RWPE2 (cell line): ENCODE measurements at regions not wholly inside any gene's neighbourhood (a gene's known extent, or its start where the extent isn't known, plus 50 kb on each side); places are given as distances from the start of the nearest gene placed in this dataset.

Experiments used
- ATAC-seq: fragments of 200-7000 bp; cut with Tn5 transposase; 3 replicates; pipeline ENCODE4 v1.9.1; 2021; ENCODE audit warnings: low read depth
- DNase-seq: peaks from one replicate; pipeline ENCODE4 v3.0.0-alpha.2; 2020; ENCODE audit warnings: low spot score
- H3K27ac ChIP-seq: fragments of 450-650 bp; 2 replicates; pipeline ENCODE4 v1.5.1; 2017; ENCODE audit warnings: mild to moderate bottlenecking; ENCODE audit not compliant: poor library complexity, severe bottlenecking
- H3K27me3 ChIP-seq: fragments of 250-450 bp; sonication (Bioruptor Pico); 2 replicates; pipeline ENCODE4 v1.5.1; 2021; ENCODE audit warnings: mild to moderate bottlenecking, moderate library complexity; ENCODE audit not compliant: insufficient read depth, poor library complexity, severe bottlenecking
- H3K36me3 ChIP-seq: fragments of 250-450 bp; sonication (Bioruptor Pico); 2 replicates; pipeline ENCODE4 v1.5.1; 2020; ENCODE audit warnings: low read depth, mild to moderate bottlenecking, moderate library complexity
- H3K4me1 ChIP-seq: fragments of 250-450 bp; sonication (Bioruptor Pico); 2 replicates; pipeline ENCODE4 v1.5.1; 2021; ENCODE audit warnings: mild to moderate bottlenecking, moderate library complexity; ENCODE audit not compliant: insufficient read depth, poor library complexity, severe bottlenecking
- H3K4me3 ChIP-seq: fragments of 250-450 bp; sonication (Bioruptor Pico); 2 replicates; pipeline ENCODE4 v1.5.1; 2021; ENCODE audit warnings: mild to moderate bottlenecking, moderate library complexity; ENCODE audit not compliant: severe bottlenecking
- H3K9me3 ChIP-seq: fragments of 250-450 bp; sonication (Bioruptor Pico); 2 replicates; pipeline ENCODE4 v1.5.1; 2021; ENCODE audit warnings: mild to moderate bottlenecking, moderate library complexity; ENCODE audit not compliant: severe bottlenecking
- TF ChIP-seq, protein P1 (sequence below): fragments of 450-650 bp; IDR thresholded peaks from one replicate; pipeline ENCODE4 v1.5.1; 2017; ENCODE audit warnings: mild to moderate bottlenecking, moderate library complexity; ENCODE audit not compliant: poor library complexity, severe bottlenecking

- Histone ChIP-seq H3K27me3 (no peaks in the 10 kb centered on the region), H3K9me3 (no peaks in the 10 kb centered on the region), H3K4me1 (no peaks in the 10 kb centered on the region), H3K27ac (no peak overlapping the region), H3K4me3 (no peak overlapping the region), H3K36me3 (no peaks in the 10 kb centered on the region)
- ATAC-seq (no peak), DNase-seq (no peak)
- TF ChIP-seq, protein P1, sequence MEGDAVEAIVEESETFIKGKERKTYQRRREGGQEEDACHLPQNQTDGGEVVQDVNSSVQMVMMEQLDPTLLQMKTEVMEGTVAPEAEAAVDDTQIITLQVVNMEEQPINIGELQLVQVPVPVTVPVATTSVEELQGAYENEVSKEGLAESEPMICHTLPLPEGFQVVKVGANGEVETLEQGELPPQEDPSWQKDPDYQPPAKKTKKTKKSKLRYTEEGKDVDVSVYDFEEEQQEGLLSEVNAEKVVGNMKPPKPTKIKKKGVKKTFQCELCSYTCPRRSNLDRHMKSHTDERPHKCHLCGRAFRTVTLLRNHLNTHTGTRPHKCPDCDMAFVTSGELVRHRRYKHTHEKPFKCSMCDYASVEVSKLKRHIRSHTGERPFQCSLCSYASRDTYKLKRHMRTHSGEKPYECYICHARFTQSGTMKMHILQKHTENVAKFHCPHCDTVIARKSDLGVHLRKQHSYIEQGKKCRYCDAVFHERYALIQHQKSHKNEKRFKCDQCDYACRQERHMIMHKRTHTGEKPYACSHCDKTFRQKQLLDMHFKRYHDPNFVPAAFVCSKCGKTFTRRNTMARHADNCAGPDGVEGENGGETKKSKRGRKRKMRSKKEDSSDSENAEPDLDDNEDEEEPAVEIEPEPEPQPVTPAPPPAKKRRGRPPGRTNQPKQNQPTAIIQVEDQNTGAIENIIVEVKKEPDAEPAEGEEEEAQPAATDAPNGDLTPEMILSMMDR, result no peak
These were observed 541.5 kb downstream of the AMY1C start for GRCh38 chr1:104291156-104291555.

GRCh38 chr1:104294259-104294658 lies 544.6 kb downstream of the AMY1C start:
- H3K4me3 ChIP-seq, result no peak overlapping the region
- no peaks in the 10 kb centered on the region for H3K9me3 ChIP-seq
- no peaks in the 10 kb centered on the region for H3K36me3 ChIP-seq
- no peak for ATAC-seq
- no peak for DNase-seq
- no peak overlapping the region for H3K27ac ChIP-seq
- no peaks in the 10 kb centered on the region for H3K4me1 ChIP-seq
- TF ChIP-seq, protein P1, result no peak
- no peaks in the 10 kb centered on the region for H3K27me3 ChIP-seq

DNA sequence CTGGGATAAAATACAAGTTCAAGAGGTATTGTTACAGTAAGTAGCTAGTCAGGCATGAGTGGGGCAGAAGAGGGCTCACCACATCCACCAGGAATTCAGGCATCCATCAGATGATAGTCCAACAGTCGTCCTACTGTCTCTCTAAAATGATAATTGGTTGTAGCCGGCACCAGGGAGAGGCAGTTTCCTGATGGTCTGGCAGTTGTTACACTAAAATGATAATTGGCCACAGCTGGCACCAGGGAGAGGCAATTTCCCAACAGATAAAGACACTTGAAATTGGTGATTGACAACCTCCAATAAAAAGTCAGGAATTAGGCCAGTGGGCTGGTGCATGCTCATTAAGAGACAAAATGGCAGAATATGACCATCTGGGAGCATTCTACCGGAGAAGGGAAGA lies 545.8 kb downstream of the AMY1C start:
- Histone ChIP-seq H3K9me3 (no peaks in the 10 kb centered on the region), H3K36me3 (no peaks in the 10 kb centered on the region), H3K27ac (no peak overlapping the region), H3K4me1 (no peaks in the 10 kb centered on the region), H3K4me3 (no peak overlapping the region), H3K27me3 (no peaks in the 10 kb centered on the region)
- TF ChIP-seq, protein P1, result no peak
- DNase-seq, result no peak
- no peak for ATAC-seq

GRCh38 chr1:104309673-104310072 lies 560.0 kb downstream of the AMY1C start:
- no peaks in the 10 kb centered on the region for H3K27me3 ChIP-seq
- H3K4me1 ChIP-seq, result no peaks in the 10 kb centered on the region
- DNase-seq, result no peak
- TF ChIP-seq, protein P1, result no peak
- H3K9me3 ChIP-seq, result no peaks in the 10 kb centered on the region
- no peaks in the 10 kb centered on the region for H3K36me3 ChIP-seq
- H3K27ac ChIP-seq, result no peak overlapping the region
- no peak for ATAC-seq
- no peak overlapping the region for H3K4me3 ChIP-seq

DNA sequence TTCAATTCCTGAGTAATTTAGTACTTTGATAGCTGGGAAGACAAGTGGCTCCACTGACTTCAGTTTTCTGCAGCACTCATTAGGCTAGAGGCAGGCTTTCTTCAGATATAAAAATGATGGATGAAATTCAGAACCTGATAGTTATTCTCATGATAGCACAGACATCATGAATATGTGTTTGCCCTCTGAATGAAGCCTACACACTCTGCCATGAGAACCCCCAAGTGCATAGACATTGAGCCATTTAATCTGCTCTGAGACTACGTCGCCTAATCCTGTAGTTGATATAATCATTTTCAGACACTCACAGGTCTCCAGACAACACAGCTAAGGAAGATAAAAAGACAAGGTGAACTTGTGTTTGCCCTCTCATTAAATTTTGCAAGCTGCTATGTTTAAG lies 566.1 kb downstream of the AMY1C start:
- Histone ChIP-seq H3K4me3 (no peak overlapping the region), H3K27ac (no peak overlapping the region), H3K36me3 (no peaks in the 10 kb centered on the region), H3K4me1 (no peaks in the 10 kb centered on the region), H3K27me3 (no peaks in the 10 kb centered on the region), H3K9me3 (no peaks in the 10 kb centered on the region)
- ATAC-seq, result no peak
- TF ChIP-seq, protein P1, result no peak
- no peak for DNase-seq
